ENCODE measurements at regions not wholly inside any gene's neighbourhood (a gene's known extent, or its start where the extent isn't known, plus 50 kb on each side); places are given as distances from the start of the nearest gene placed in this dataset.

GRCh38 chr5:121748686-121749085 lies 103.0 kb upstream of the FTMT start:
- no peak for TF ChIP-seq CTCF (conservative IDR thresholded peaks at IDR 0.05; ENCODE audit: low read depth, low read length)
- no peak for TF ChIP-seq USF2 (IDR thresholded peaks at IDR 0.05; ENCODE audit: low read depth, low read length)
- TF ChIP-seq POLR2A (IDR thresholded peaks at IDR 0.05; ENCODE audit: low read depth, low read length) = no peak
- no peak for TF ChIP-seq MXI1 (IDR thresholded peaks at IDR 0.05; ENCODE audit: borderline replicate concordance, low read depth, low read length)
- no peak for TF ChIP-seq BHLHE40 (IDR thresholded peaks at IDR 0.05; ENCODE audit: low read depth, low read length)
- TF ChIP-seq RAD21 (IDR thresholded peaks at IDR 0.05; ENCODE audit: low read length) = no peak
- no peak for TF ChIP-seq RFX5 (IDR thresholded peaks at IDR 0.05; ENCODE audit: low read depth, low read length)
- TF ChIP-seq RCOR1 (IDR thresholded peaks at IDR 0.05; ENCODE audit: insufficient replicate concordance, low read length) = no peak

Data from IMR-90 (cell line).